CD4-positive, alpha-beta T cell treated with Interleukin-15 for 4 hours (primary cell): ENCODE measurements at regions not wholly inside any gene's neighbourhood (a gene's known extent, or its start where the extent isn't known, plus 50 kb on each side); places are given as distances from the start of the nearest gene placed in this dataset.

Experiments
- DNase-seq: peaks from one replicate; pipeline ENCODE4 v3.0.0-alpha.2; 2020; ENCODE audit warnings: low spot score

- no peak for DNase-seq
Measured at GRCh38 chr2:234596696-234597575, 100.1 kb upstream of the ARL4C start.

GRCh38 chr2:234595829-234596228 is 98.9 kb upstream of the ARL4C start:
- no peak for DNase-seq

- no peak for DNase-seq
Measured at GRCh38 chr2:234594715-234595114, 97.8 kb upstream of the ARL4C start.

- no peak for DNase-seq
Measured at GRCh38 chr2:234593636-234594035, 96.8 kb upstream of the ARL4C start.

GRCh38 chr2:234592541-234592940 is 95.7 kb upstream of the ARL4C start:
- no peak for DNase-seq

- no peak for DNase-seq
Measured at GRCh38 chr2:234590076-234590475, 93.2 kb upstream of the ARL4C start.

GRCh38 chr2:234588054-234588430 is 91.2 kb upstream of the ARL4C start:
- DNase-seq = no peak

GRCh38 chr2:234587341-234588053 is 90.6 kb upstream of the ARL4C start:
- no peak for DNase-seq

- DNase-seq = no peak
Measured at GRCh38 chr2:234583331-234583730, 86.5 kb upstream of the ARL4C start.

- no peak for DNase-seq
Measured at GRCh38 chr2:234580686-234581085, 83.8 kb upstream of the ARL4C start.

- DNase-seq = no peak
Measured at GRCh38 chr2:234579231-234579962, 82.5 kb upstream of the ARL4C start.

- no peak for DNase-seq
Measured at GRCh38 chr2:234578389-234578788, 81.5 kb upstream of the ARL4C start.

GRCh38 chr2:234577191-234577590 is 80.3 kb upstream of the ARL4C start:
- no peak for DNase-seq

GRCh38 chr2:234571620-234572407 is 74.9 kb upstream of the ARL4C start:
- no peak for DNase-seq

GRCh38 chr2:234570476-234570875 is 73.6 kb upstream of the ARL4C start:
- DNase-seq = no peak

GRCh38 chr2:234569776-234570430 is 73.0 kb upstream of the ARL4C start:
- no peak for DNase-seq

- no peak for DNase-seq
Measured at GRCh38 chr2:234566622-234567021, 69.7 kb upstream of the ARL4C start.

GRCh38 chr2:234565842-234566619 is 69.2 kb upstream of the ARL4C start:
- no peak for DNase-seq

GRCh38 chr2:234565201-234565600 is 68.3 kb upstream of the ARL4C start:
- DNase-seq = no peak

GRCh38 chr2:234564699-234565098 is 67.8 kb upstream of the ARL4C start:
- DNase-seq = no peak

GRCh38 chr2:234559609-234560008 is 62.7 kb upstream of the ARL4C start:
- DNase-seq = no peak
